Activated T-cell treated with anti-CD3 and anti-CD28 coated beads, Interleukin-2, amount 50 U/mL, for 4 hours (primary cell): ENCODE measurements at regions not wholly inside any gene's neighbourhood (a gene's known extent, or its start where the extent isn't known, plus 50 kb on each side); places are given as distances from the start of the nearest gene placed in this dataset.

ENCODE experiments used
- ATAC-seq, 2 donors: fragments of 200-7000 bp; cut with Tn5 transposase; one replicate each; pipeline ENCODE4 v1.10.0; 2021
- DNase-seq: peaks from one replicate; pipeline ENCODE4 v3.0.0-alpha.2; 2020
- H3K27me3 Mint-ChIP-seq: one replicate; pipeline ENCODE4 v1.8.0; 2021; ENCODE audit warnings: low read depth, mixed read lengths
- H3K36me3 Mint-ChIP-seq: one replicate; pipeline ENCODE4 v1.8.0; 2022; ENCODE audit warnings: mixed read lengths; ENCODE audit not compliant: insufficient read depth
- H3K4me1 Mint-ChIP-seq: one replicate; pipeline ENCODE4 v1.8.0; 2021; ENCODE audit warnings: low read depth, mixed read lengths
- H3K4me3 Mint-ChIP-seq: one replicate; pipeline ENCODE4 v1.8.0; 2021; ENCODE audit warnings: mild to moderate bottlenecking, moderate library complexity, mixed read lengths
- H3K9me3 Mint-ChIP-seq: one replicate; pipeline ENCODE4 v1.8.0; 2021; ENCODE audit warnings: mixed read lengths

- Mint-ChIP-seq H3K9me3 (peaks cover 4% of the 10 kb centered on the region), H3K4me1 (no peaks in the 10 kb centered on the region), H3K27me3 (no peaks in the 10 kb centered on the region), H3K36me3 (no peaks in the 10 kb centered on the region), H3K4me3 (no peak overlapping the region)
- ATAC-seq (no peak), DNase-seq (no peak)
Observed at GRCh38 chr4:156499684-156500083, 471.9 kb downstream of the PDGFC start.

GRCh38 chr4:156497486-156497885 is 474.1 kb downstream of the PDGFC start:
- DNase-seq, result no peak
- H3K4me3 Mint-ChIP-seq, result no peak overlapping the region
- H3K27me3 Mint-ChIP-seq, result no peaks in the 10 kb centered on the region
- ATAC-seq, result no peak
- no peaks in the 10 kb centered on the region for H3K36me3 Mint-ChIP-seq
- no peaks in the 10 kb centered on the region for H3K9me3 Mint-ChIP-seq
- no peaks in the 10 kb centered on the region for H3K4me1 Mint-ChIP-seq

GRCh38 chr4:156496797-156497196 is 474.8 kb downstream of the PDGFC start:
- ATAC-seq, result no peak
- Mint-ChIP-seq H3K36me3 (no peaks in the 10 kb centered on the region), H3K4me3 (no peak overlapping the region), H3K9me3 (no peaks in the 10 kb centered on the region), H3K27me3 (no peaks in the 10 kb centered on the region), H3K4me1 (no peaks in the 10 kb centered on the region)
- no peak for DNase-seq

DNA sequence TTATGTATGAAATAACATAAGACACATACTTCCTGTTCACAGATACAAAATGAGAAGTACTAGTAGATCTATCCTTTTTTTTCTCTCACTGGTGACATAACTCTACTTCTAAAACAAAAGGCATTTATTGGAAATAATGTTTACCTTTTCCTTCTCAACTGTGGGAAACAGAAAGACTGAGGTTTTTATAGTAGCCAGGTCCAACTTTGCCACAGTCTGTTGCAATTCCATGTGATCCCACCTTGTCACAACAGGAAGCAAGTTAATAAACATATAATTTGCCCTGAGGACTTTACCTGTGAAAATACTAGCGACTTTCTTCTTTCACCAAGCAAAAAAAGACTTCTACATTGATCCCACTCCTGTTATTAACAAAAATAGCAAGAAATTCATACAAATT is 475.8 kb downstream of the PDGFC start:
- no peaks in the 10 kb centered on the region for H3K27me3 Mint-ChIP-seq
- no peaks in the 10 kb centered on the region for H3K9me3 Mint-ChIP-seq
- H3K4me3 Mint-ChIP-seq, result no peak overlapping the region
- no peaks in the 10 kb centered on the region for H3K4me1 Mint-ChIP-seq
- DNase-seq (no peak), ATAC-seq (no peak)
- H3K36me3 Mint-ChIP-seq, result no peaks in the 10 kb centered on the region

DNA sequence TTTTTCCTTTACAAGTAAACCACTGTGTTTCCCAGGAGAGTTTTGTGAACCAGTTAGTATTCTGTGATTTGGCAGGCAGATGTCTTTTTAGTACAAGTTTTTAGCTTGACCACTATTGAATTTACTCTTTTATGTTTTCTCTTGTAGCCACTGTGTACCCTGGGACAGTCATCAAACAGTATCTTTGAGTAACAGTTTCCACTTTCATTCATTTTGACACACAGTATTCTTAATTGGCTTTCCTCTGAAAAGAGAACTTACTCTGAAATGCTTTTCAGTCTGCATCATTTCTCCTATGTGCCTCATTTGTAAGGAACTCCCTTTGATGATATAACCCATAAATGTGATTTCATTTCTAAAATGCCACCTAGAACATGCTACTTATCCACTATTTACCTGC is 476.5 kb downstream of the PDGFC start:
- H3K36me3 Mint-ChIP-seq, result no peaks in the 10 kb centered on the region
- no peaks in the 10 kb centered on the region for H3K9me3 Mint-ChIP-seq
- no peaks in the 10 kb centered on the region for H3K4me1 Mint-ChIP-seq
- H3K4me3 Mint-ChIP-seq, result no peak overlapping the region
- H3K27me3 Mint-ChIP-seq, result no peaks in the 10 kb centered on the region
- ATAC-seq (no peak), DNase-seq (no peak)

- H3K4me1 Mint-ChIP-seq, result no peaks in the 10 kb centered on the region
- no peaks in the 10 kb centered on the region for H3K9me3 Mint-ChIP-seq
- no peaks in the 10 kb centered on the region for H3K27me3 Mint-ChIP-seq
- H3K4me3 Mint-ChIP-seq, result no peak overlapping the region
- no peak for ATAC-seq
- no peaks in the 10 kb centered on the region for H3K36me3 Mint-ChIP-seq
- no peak for DNase-seq
Observed at GRCh38 chr4:156493858-156494257, 477.7 kb downstream of the PDGFC start.

- DNase-seq (no peak), ATAC-seq (no peak)
- no peaks in the 10 kb centered on the region for H3K36me3 Mint-ChIP-seq
- no peaks in the 10 kb centered on the region for H3K9me3 Mint-ChIP-seq
- no peak overlapping the region for H3K4me3 Mint-ChIP-seq
- H3K4me1 Mint-ChIP-seq, result no peaks in the 10 kb centered on the region
- no peaks in the 10 kb centered on the region for H3K27me3 Mint-ChIP-seq
Observed at GRCh38 chr4:156487107-156487506, 484.5 kb downstream of the PDGFC start.

- Mint-ChIP-seq H3K27me3 (no peaks in the 10 kb centered on the region), H3K4me1 (no peaks in the 10 kb centered on the region), H3K4me3 (no peak overlapping the region), H3K36me3 (no peaks in the 10 kb centered on the region), H3K9me3 (no peaks in the 10 kb centered on the region)
- DNase-seq (no peak), ATAC-seq (no peak)
Observed at GRCh38 chr4:156481845-156482244, 489.8 kb downstream of the PDGFC start.

DNA sequence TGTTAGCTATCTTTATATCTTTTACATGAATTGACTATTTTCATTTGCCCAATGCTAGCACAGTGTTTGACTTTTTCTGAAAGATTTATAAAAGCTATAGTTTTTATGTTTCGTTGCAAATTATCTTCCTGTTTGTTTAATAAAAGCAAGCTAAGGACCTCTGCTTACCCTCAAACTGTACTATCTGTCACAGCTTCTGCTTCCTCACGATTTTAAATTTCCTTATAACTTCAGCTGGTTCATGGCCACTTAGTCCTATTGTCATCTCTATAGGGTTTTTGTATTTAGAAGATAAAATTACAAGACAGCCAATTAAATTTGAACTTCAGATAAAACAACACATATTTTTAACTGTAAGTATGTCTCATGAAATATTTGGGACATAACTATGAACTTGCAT is 494.0 kb downstream of the PDGFC start:
- ATAC-seq, result no peak
- Mint-ChIP-seq H3K4me1 (no peaks in the 10 kb centered on the region), H3K9me3 (no peaks in the 10 kb centered on the region), H3K36me3 (no peaks in the 10 kb centered on the region), H3K4me3 (no peak overlapping the region), H3K27me3 (no peaks in the 10 kb centered on the region)
- DNase-seq, result no peak

- Mint-ChIP-seq H3K27me3 (no peaks in the 10 kb centered on the region), H3K9me3 (no peaks in the 10 kb centered on the region), H3K4me1 (no peaks in the 10 kb centered on the region), H3K36me3 (no peaks in the 10 kb centered on the region), H3K4me3 (no peak overlapping the region)
- DNase-seq (no peak), ATAC-seq (no peak)
Observed at GRCh38 chr4:156476359-156476758, 495.2 kb downstream of the PDGFC start.

DNA sequence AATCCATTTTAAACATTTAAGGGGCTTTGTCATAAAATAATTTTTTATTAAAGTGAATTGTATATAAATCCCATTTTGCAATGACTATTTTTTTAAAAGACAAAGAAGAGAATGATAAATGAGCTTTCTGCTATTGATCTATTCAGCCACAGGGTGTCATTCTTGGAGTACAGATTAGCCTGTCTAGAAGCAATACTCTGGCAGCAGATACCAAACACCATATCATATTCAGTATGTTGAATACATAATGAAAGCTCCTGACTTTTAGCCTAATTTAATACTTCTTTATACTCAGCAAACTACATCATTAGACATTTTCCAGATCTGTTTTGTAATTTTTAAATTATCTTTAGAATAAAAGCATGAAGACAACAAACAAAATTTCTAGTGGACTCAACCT is 496.3 kb downstream of the PDGFC start:
- H3K9me3 Mint-ChIP-seq, result no peaks in the 10 kb centered on the region
- no peak overlapping the region for H3K4me3 Mint-ChIP-seq
- no peaks in the 10 kb centered on the region for H3K36me3 Mint-ChIP-seq
- H3K27me3 Mint-ChIP-seq, result no peaks in the 10 kb centered on the region
- no peaks in the 10 kb centered on the region for H3K4me1 Mint-ChIP-seq
- DNase-seq, result no peak
- no peak for ATAC-seq

- Mint-ChIP-seq H3K4me1 (no peaks in the 10 kb centered on the region), H3K27me3 (no peaks in the 10 kb centered on the region), H3K9me3 (peaks cover 4% of the 10 kb centered on the region), H3K36me3 (no peaks in the 10 kb centered on the region), H3K4me3 (no peak overlapping the region)
- ATAC-seq, result no peak
- DNase-seq, result no peak
Observed at GRCh38 chr4:156473151-156473550, 498.4 kb downstream of the PDGFC start.

DNA sequence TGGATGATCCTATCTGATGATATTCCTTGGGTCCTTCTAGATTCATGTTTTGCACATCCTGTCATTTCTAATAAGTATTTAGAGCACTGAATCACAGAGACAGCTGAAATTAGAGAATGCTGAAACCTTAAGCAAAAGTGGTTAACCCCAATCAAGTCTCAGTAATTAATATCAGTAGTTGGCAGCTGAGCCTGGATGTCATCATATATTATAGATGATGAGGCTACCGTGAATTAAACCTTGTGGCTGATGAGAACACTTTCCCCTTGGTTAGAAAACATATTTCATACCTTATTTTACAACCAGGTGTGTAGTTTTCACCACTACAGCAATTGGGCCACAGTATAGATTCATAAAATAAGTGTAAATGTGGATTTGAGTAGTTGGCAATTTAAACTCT is 499.0 kb downstream of the PDGFC start:
- Mint-ChIP-seq H3K27me3 (no peaks in the 10 kb centered on the region), H3K9me3 (peaks cover 4% of the 10 kb centered on the region), H3K4me3 (no peak overlapping the region), H3K36me3 (no peaks in the 10 kb centered on the region), H3K4me1 (no peaks in the 10 kb centered on the region)
- ATAC-seq (no peak), DNase-seq (no peak)

DNA sequence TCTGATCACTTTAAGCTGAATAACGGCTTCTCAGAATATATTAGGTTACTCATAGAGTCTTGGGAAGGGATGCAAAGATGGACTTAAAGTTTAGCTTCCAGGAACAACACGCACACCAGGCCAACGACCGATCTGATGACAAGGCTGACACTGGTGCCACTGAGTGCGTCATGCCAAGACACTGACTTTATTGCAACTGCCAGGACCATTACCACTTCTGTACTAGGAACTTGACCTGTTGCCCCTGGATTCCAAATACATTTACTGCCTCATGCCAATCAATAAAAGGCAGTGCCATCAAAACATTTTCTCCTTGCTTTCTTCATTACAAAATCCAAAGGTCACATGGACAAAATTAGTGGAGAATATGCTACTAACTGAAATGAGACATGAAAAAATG is 505.9 kb upstream of the CTSO start:
- H3K27me3 Mint-ChIP-seq, result no peaks in the 10 kb centered on the region
- ATAC-seq (no peak), DNase-seq (no peak)
- H3K36me3 Mint-ChIP-seq, result no peaks in the 10 kb centered on the region
- H3K4me1 Mint-ChIP-seq, result no peaks in the 10 kb centered on the region
- H3K4me3 Mint-ChIP-seq, result no peak overlapping the region
- peaks cover 6% of the 10 kb centered on the region for H3K9me3 Mint-ChIP-seq

DNA sequence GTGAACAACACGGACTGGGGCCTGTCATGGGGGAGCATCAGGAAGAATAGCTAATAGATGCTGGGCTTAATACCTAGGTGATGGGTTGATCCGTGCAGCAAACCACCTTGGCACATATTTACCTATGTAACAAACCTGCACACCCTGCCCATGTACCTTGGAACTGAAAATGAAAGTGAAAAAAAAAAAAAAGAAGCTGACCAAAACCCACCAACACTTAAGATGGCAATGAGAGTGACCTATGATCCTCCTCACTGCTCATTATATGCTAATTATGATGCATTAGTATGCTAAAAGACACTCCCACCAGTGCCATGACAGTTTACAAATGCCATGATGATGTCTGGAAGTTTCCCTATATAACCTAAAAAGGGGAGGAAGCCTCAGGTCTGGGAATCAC is 503.2 kb upstream of the CTSO start:
- DNase-seq (no peak), ATAC-seq (no peak)
- Mint-ChIP-seq H3K4me1 (no peaks in the 10 kb centered on the region), H3K4me3 (no peak overlapping the region), H3K27me3 (no peaks in the 10 kb centered on the region), H3K36me3 (no peaks in the 10 kb centered on the region), H3K9me3 (peaks cover 13% of the 10 kb centered on the region)

- Mint-ChIP-seq H3K27me3 (no peaks in the 10 kb centered on the region), H3K9me3 (peaks cover 4% of the 10 kb centered on the region), H3K4me3 (no peak overlapping the region), H3K4me1 (no peaks in the 10 kb centered on the region), H3K36me3 (no peaks in the 10 kb centered on the region)
- no peak for ATAC-seq
- DNase-seq, result no peak
Observed at GRCh38 chr4:156443488-156443887, 489.8 kb upstream of the CTSO start.
